Stomach (tissue), 8 donors: ENCODE measurements at regions not wholly inside any gene's neighbourhood (a gene's known extent, or its start where the extent isn't known, plus 50 kb on each side); places are given as distances from the start of the nearest gene placed in this dataset.

Experiments
- DNase-seq, 2 donors: peaks; one replicate each; pipeline versions ENCODE4 v3.0.0 to v3.0.0-alpha.2; 2013 to 2019
- H3K27ac ChIP-seq, 5 donors: fragments of 200-600 bp in 4 of 5; sonication (generic) in 4 of 5; one replicate each; pipeline ENCODE4 v1.5.1; 2013 to 2019; ENCODE audit warnings: mild to moderate bottlenecking in 1 of 5, moderate library complexity in 1 of 5
- H3K27me3 ChIP-seq, 3 donors: fragments of 200-600 bp; sonication (generic); one replicate each; pipeline ENCODE4 v1.5.1; 2017 to 2019; ENCODE audit warnings: mixed run types in 1 of 3
- H3K36me3 ChIP-seq, 4 donors: fragments of 200-600 bp; sonication (generic); 1 replicate in 3 of 4; 2 replicates in 1 of 4; pipeline ENCODE4 v1.5.1; 2016 to 2019
- H3K4me1 ChIP-seq, 4 donors: fragments of 200-600 bp; sonication (generic); one replicate each; pipeline ENCODE4 v1.5.1; 2016 to 2019
- H3K4me3 ChIP-seq, 4 donors: fragments of 200-600 bp; sonication (generic) in 3 of 4; one replicate each; pipeline ENCODE4 v1.5.1; 2016 to 2019; ENCODE audit warnings: mild to moderate bottlenecking in 1 of 4
- H3K9me3 ChIP-seq, 4 donors: fragments of 200-600 bp; sonication (generic); one replicate each; pipeline ENCODE4 v1.5.1; 2016 to 2019
- EP300 ChIP-seq: sonication (generic); formaldehyde crosslinking; IDR thresholded peaks from one replicate; pipeline ENCODE4 v1.6.1; 2017; ENCODE audit warnings: antibody characterized with exemption
- POLR2A ChIP-seq, 4 donors: fragments of 450-650 bp; IDR thresholded peaks; one replicate each; pipeline ENCODE4 v1.6.1; 2016; ENCODE audit warnings: antibody characterized with exemption in 4 of 4, control low read depth in 2 of 4, mild to moderate bottlenecking in 1 of 4, moderate library complexity in 1 of 4
- POLR2AphosphoS5 ChIP-seq, 3 donors: sonication (generic); formaldehyde crosslinking; IDR thresholded peaks; one replicate each; pipeline ENCODE4 v1.6.1; 2016; ENCODE audit warnings: antibody characterized with exemption in 3 of 3
- WGBS, 5 donors: extraction: QIAGEN DNeasy Blood & Tissue Kit in 3 of 5; methylation state at CpG; one replicate each; pipeline versions ENCODE4 v1.1.5 to v1.1.7; 2013 to 2018; 5-methylcytosine and 5-hydroxymethylcytosine counted together
- intact Hi-C: fragments of 100-400 bp; cut with DNase I; formaldehyde crosslinking; loops from one replicate; pipeline ENCODE4 v1.15.1; 2023; ENCODE audit warnings: low total_unique reads
- TF ChIP-seq, protein P1 (sequence below), 7 experiments: fragments of 450-650 bp in 4 of 7; fragments of 200-600 bp in 3 of 7; sonication (generic) in 3 of 7; IDR thresholded peaks; one replicate each; pipeline ENCODE4 v1.5.1; 2016 to 2019; ENCODE audit warnings: antibody characterized with exemption in 7 of 7, control low read depth in 2 of 7, mild to moderate bottlenecking in 1 of 7
- donor health status: healthy with polysubstance abuse.
- donor health status: Bipolar disorder and iron deficiency.
- donor health status: healthy.

- Histone ChIP-seq H3K4me1 (peaks cover 0 to 8% (median 3%) of the 10 kb centered on the region in 4 donors), H3K4me3 (no peak overlapping the region), H3K9me3 (no peaks in the 10 kb centered on the region), H3K27ac (no peak overlapping the region), H3K27me3 (no peaks in the 10 kb centered on the region), H3K36me3 (no peaks in the 10 kb centered on the region)
- DNase-seq: no peak
- 87 to 93% (median 93%) methylated on average over 8 of the region's 8 CpGs for WGBS, 5 donors
- intact Hi-C loops: no loop called here
- no peak for TF ChIP-seq POLR2AphosphoS5 (IDR thresholded peaks at IDR 0.05)
- TF ChIP-seq EP300: no peak
- TF ChIP-seq, protein P1, sequence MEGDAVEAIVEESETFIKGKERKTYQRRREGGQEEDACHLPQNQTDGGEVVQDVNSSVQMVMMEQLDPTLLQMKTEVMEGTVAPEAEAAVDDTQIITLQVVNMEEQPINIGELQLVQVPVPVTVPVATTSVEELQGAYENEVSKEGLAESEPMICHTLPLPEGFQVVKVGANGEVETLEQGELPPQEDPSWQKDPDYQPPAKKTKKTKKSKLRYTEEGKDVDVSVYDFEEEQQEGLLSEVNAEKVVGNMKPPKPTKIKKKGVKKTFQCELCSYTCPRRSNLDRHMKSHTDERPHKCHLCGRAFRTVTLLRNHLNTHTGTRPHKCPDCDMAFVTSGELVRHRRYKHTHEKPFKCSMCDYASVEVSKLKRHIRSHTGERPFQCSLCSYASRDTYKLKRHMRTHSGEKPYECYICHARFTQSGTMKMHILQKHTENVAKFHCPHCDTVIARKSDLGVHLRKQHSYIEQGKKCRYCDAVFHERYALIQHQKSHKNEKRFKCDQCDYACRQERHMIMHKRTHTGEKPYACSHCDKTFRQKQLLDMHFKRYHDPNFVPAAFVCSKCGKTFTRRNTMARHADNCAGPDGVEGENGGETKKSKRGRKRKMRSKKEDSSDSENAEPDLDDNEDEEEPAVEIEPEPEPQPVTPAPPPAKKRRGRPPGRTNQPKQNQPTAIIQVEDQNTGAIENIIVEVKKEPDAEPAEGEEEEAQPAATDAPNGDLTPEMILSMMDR (IDR thresholded peaks at IDR 0.05): no peak
- TF ChIP-seq POLR2A (IDR thresholded peaks at IDR 0.05): no peak
Measured at GRCh38 chr2:129055242-129055641, 736.6 kb upstream of the HS6ST1 start.

GRCh38 chr2:129055824-129056223 lies 737.2 kb upstream of the HS6ST1 start:
- no peaks in the 10 kb centered on the region for H3K9me3 ChIP-seq
- H3K4me1 ChIP-seq: peaks cover 0 to 8% (median 3%) of the 10 kb centered on the region in 4 donors
- no peak for DNase-seq
- no peaks in the 10 kb centered on the region for H3K27me3 ChIP-seq
- intact Hi-C loops: no loop called here
- no peak for TF ChIP-seq POLR2A (IDR thresholded peaks at IDR 0.05)
- TF ChIP-seq, protein P1 (IDR thresholded peaks at IDR 0.05): no peak
- no peak for TF ChIP-seq POLR2AphosphoS5 (IDR thresholded peaks at IDR 0.05)
- TF ChIP-seq EP300: no peak
- 75 to 90% (median 79%) methylated on average over 6 of the region's 6 CpGs for WGBS, 5 donors
- H3K4me3 ChIP-seq: no peak overlapping the region
- H3K27ac ChIP-seq: no peak overlapping the region
- H3K36me3 ChIP-seq: no peaks in the 10 kb centered on the region

- no peak for DNase-seq
- H3K4me1 ChIP-seq: peaks cover 0 to 11% (median 5%) of the 10 kb centered on the region in 4 donors
- no peaks in the 10 kb centered on the region for H3K27me3 ChIP-seq
- no peaks in the 10 kb centered on the region for H3K9me3 ChIP-seq
- WGBS, 5 donors: 55 to 88% (median 74%) methylated on average over 5 of the region's 5 CpGs
- intact Hi-C loops: no loop called here
- TF ChIP-seq, protein P1 (IDR thresholded peaks at IDR 0.05): no peak
- TF ChIP-seq POLR2AphosphoS5 (IDR thresholded peaks at IDR 0.05): no peak
- no peak for TF ChIP-seq POLR2A (IDR thresholded peaks at IDR 0.05)
- no peak for TF ChIP-seq EP300
- H3K36me3 ChIP-seq: no peaks in the 10 kb centered on the region
- H3K27ac ChIP-seq: no peak overlapping the region
- no peak overlapping the region for H3K4me3 ChIP-seq
Measured at GRCh38 chr2:129056309-129056958, 737.8 kb upstream of the HS6ST1 start.

- Histone ChIP-seq H3K27ac (no peak overlapping the region), H3K4me3 (no peak overlapping the region), H3K36me3 (no peaks in the 10 kb centered on the region), H3K9me3 (no peaks in the 10 kb centered on the region), H3K4me1 (peaks cover 0 to 13% (median 6%) of the 10 kb centered on the region in 4 donors), H3K27me3 (no peaks in the 10 kb centered on the region)
- DNase-seq: no peak
- 64 to 91% (median 80%) methylated on average over 2 of the region's 2 CpGs for WGBS, 5 donors
- TF ChIP-seq EP300 (no peak), POLR2AphosphoS5 (IDR thresholded peaks at IDR 0.05) (no peak), POLR2A (IDR thresholded peaks at IDR 0.05) (no peak)
- TF ChIP-seq, protein P1 (IDR thresholded peaks at IDR 0.05): no peak
- intact Hi-C loops: no loop called here
Measured at GRCh38 chr2:129056959-129057317, 738.3 kb upstream of the HS6ST1 start.
